C4-2B (cell line): ENCODE measurements at regions not wholly inside any gene's neighbourhood (a gene's known extent, or its start where the extent isn't known, plus 50 kb on each side); places are given as distances from the start of the nearest gene placed in this dataset.

ENCODE experiments used
- ZFX ChIP-seq: fragments of 450-650 bp; IDR thresholded peaks from 2 replicates; pipeline ENCODE4 v1.6.1; 2017
- TF ChIP-seq, protein P1 (sequence below): fragments of 450-650 bp; conservative IDR thresholded peaks from 2 replicates; pipeline ENCODE4 v1.5.1; 2017; ENCODE audit warnings: mild to moderate bottlenecking

- TF ChIP-seq, protein P1, sequence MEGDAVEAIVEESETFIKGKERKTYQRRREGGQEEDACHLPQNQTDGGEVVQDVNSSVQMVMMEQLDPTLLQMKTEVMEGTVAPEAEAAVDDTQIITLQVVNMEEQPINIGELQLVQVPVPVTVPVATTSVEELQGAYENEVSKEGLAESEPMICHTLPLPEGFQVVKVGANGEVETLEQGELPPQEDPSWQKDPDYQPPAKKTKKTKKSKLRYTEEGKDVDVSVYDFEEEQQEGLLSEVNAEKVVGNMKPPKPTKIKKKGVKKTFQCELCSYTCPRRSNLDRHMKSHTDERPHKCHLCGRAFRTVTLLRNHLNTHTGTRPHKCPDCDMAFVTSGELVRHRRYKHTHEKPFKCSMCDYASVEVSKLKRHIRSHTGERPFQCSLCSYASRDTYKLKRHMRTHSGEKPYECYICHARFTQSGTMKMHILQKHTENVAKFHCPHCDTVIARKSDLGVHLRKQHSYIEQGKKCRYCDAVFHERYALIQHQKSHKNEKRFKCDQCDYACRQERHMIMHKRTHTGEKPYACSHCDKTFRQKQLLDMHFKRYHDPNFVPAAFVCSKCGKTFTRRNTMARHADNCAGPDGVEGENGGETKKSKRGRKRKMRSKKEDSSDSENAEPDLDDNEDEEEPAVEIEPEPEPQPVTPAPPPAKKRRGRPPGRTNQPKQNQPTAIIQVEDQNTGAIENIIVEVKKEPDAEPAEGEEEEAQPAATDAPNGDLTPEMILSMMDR: no peak
- TF ChIP-seq ZFX: no peak
Measured at GRCh38 chr3:54056521-54056920, 65.8 kb upstream of the CACNA2D3 start.
